ENCODE measurements at regions not wholly inside any gene's neighbourhood (a gene's known extent, or its start where the extent isn't known, plus 50 kb on each side); places are given as distances from the start of the nearest gene placed in this dataset.

DNA sequence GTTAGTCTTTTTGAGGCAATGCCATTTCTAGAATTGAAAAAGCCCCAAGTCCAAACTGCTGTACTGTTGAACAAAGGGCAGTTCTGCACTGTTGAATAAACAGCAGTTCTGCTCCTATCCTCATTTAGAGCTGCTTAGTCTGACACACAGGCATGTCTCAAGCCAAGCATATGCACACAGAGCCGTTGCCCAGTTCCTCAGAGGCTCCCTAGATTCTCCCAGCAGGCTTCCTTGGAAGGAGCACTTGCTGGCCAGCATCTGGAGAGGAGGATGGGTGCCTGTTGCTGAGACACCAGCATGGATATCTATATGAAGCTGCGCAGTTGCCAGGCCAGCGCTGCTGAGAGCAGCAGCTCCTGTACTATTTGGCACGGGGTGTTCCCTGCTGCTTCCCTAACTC is 138.3 kb upstream of the USP38 start:
- TF ChIP-seq ESRRG (CRISPR knock-in tag; IDR thresholded peaks at IDR 0.05), result no peak
- no peak for TF ChIP-seq ZFP30 (CRISPR knock-in tag; IDR thresholded peaks at IDR 0.05)
- TF ChIP-seq BACH2 (CRISPR knock-in tag; IDR thresholded peaks at IDR 0.05; ENCODE audit: borderline replicate concordance), result no peak
- TF ChIP-seq ARNTL (CRISPR knock-in tag; IDR thresholded peaks at IDR 0.05; ENCODE audit: borderline replicate concordance, low read depth), result no peak
- no peak for TF ChIP-seq ISL1 (CRISPR knock-in tag; IDR thresholded peaks at IDR 0.05)
- TF ChIP-seq GLIS3 (CRISPR knock-in tag; IDR thresholded peaks at IDR 0.05), result no peak
- TF ChIP-seq, protein P1, sequence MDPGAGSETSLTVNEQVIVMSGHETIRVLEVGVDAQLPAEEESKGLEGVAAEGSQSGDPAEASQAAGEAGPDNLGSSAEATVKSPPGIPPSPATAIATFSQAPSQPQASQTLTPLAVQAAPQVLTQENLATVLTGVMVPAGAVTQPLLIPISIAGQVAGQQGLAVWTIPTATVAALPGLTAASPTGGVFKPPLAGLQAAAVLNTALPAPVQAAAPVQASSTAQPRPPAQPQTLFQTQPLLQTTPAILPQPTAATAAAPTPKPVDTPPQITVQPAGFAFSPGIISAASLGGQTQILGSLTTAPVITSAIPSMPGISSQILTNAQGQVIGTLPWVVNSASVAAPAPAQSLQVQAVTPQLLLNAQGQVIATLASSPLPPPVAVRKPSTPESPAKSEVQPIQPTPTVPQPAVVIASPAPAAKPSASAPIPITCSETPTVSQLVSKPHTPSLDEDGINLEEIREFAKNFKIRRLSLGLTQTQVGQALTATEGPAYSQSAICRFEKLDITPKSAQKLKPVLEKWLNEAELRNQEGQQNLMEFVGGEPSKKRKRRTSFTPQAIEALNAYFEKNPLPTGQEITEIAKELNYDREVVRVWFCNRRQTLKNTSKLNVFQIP (CRISPR knock-in tag; IDR thresholded peaks at IDR 0.05; ENCODE audit: borderline replicate concordance, low read depth), result no peak
- TF ChIP-seq, protein P2, sequence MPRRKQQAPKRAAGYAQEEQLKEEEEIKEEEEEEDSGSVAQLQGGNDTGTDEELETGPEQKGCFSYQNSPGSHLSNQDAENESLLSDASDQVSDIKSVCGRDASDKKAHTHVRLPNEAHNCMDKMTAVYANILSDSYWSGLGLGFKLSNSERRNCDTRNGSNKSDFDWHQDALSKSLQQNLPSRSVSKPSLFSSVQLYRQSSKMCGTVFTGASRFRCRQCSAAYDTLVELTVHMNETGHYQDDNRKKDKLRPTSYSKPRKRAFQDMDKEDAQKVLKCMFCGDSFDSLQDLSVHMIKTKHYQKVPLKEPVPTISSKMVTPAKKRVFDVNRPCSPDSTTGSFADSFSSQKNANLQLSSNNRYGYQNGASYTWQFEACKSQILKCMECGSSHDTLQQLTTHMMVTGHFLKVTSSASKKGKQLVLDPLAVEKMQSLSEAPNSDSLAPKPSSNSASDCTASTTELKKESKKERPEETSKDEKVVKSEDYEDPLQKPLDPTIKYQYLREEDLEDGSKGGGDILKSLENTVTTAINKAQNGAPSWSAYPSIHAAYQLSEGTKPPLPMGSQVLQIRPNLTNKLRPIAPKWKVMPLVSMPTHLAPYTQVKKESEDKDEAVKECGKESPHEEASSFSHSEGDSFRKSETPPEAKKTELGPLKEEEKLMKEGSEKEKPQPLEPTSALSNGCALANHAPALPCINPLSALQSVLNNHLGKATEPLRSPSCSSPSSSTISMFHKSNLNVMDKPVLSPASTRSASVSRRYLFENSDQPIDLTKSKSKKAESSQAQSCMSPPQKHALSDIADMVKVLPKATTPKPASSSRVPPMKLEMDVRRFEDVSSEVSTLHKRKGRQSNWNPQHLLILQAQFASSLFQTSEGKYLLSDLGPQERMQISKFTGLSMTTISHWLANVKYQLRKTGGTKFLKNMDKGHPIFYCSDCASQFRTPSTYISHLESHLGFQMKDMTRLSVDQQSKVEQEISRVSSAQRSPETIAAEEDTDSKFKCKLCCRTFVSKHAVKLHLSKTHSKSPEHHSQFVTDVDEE (CRISPR knock-in tag; IDR thresholded peaks at IDR 0.05), result no peak
- no peak for TF ChIP-seq RARB (CRISPR knock-in tag; IDR thresholded peaks at IDR 0.05)
- no peak for TF ChIP-seq ZNF70 (CRISPR knock-in tag; IDR thresholded peaks at IDR 0.05)
- TF ChIP-seq, protein P3, sequence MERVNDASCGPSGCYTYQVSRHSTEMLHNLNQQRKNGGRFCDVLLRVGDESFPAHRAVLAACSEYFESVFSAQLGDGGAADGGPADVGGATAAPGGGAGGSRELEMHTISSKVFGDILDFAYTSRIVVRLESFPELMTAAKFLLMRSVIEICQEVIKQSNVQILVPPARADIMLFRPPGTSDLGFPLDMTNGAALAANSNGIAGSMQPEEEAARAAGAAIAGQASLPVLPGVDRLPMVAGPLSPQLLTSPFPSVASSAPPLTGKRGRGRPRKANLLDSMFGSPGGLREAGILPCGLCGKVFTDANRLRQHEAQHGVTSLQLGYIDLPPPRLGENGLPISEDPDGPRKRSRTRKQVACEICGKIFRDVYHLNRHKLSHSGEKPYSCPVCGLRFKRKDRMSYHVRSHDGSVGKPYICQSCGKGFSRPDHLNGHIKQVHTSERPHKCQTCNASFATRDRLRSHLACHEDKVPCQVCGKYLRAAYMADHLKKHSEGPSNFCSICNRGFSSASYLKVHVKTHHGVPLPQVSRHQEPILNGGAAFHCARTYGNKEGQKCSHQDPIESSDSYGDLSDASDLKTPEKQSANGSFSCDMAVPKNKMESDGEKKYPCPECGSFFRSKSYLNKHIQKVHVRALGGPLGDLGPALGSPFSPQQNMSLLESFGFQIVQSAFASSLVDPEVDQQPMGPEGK (CRISPR knock-in tag; IDR thresholded peaks at IDR 0.05; ENCODE audit: borderline replicate concordance), result no peak
- TF ChIP-seq OSR1 (CRISPR knock-in tag; IDR thresholded peaks at IDR 0.05), result no peak
- no peak for ATAC-seq

DNA sequence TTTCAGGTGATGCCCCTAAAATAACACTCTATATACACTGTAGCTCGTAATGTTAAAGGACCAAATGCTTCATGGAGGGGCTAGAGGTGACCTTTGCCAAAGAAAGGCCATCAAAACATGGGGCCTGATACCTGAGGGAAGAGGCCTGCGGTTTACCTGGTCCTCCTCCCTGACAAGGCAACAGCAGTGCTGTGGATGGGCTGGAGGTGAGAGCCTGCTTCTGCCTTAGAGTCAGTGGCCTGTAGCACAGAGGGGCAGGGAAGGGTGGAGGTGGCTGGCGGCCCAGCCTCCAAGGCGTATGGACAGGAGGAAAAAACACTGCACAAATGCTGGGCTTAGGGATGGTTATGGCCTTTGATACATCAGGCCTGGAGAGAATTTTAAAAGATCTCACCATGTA is 137.8 kb upstream of the USP38 start:
- TF ChIP-seq ARNTL (CRISPR knock-in tag; IDR thresholded peaks at IDR 0.05; ENCODE audit: borderline replicate concordance, low read depth) (no peak), RARB (CRISPR knock-in tag; IDR thresholded peaks at IDR 0.05) (no peak), CSDC2 (CRISPR knock-in tag; IDR thresholded peaks at IDR 0.05) (no peak), PPARA (CRISPR knock-in tag; IDR thresholded peaks at IDR 0.05; ENCODE audit: borderline replicate concordance) (no peak), TOX (CRISPR knock-in tag; IDR thresholded peaks at IDR 0.05; ENCODE audit: borderline replicate concordance) (no peak), OSR1 (CRISPR knock-in tag; IDR thresholded peaks at IDR 0.05) (no peak), SNAI2 (CRISPR knock-in tag; IDR thresholded peaks at IDR 0.05) (no peak), ZFP30 (CRISPR knock-in tag; IDR thresholded peaks at IDR 0.05) (no peak), BACH2 (CRISPR knock-in tag; IDR thresholded peaks at IDR 0.05; ENCODE audit: borderline replicate concordance) (no peak), ZNF70 (CRISPR knock-in tag; IDR thresholded peaks at IDR 0.05) (no peak), GLIS3 (CRISPR knock-in tag; IDR thresholded peaks at IDR 0.05) (no peak), TCF4 (CRISPR knock-in tag; IDR thresholded peaks at IDR 0.05; ENCODE audit: borderline replicate concordance) (no peak), ISL1 (CRISPR knock-in tag; IDR thresholded peaks at IDR 0.05) (no peak), ZNF565 (CRISPR knock-in tag; conservative IDR thresholded peaks at IDR 0.05; ENCODE audit: low read depth) (no peak), ZC3H10 (CRISPR knock-in tag; IDR thresholded peaks at IDR 0.05) (no peak)
- TF ChIP-seq, protein P4, sequence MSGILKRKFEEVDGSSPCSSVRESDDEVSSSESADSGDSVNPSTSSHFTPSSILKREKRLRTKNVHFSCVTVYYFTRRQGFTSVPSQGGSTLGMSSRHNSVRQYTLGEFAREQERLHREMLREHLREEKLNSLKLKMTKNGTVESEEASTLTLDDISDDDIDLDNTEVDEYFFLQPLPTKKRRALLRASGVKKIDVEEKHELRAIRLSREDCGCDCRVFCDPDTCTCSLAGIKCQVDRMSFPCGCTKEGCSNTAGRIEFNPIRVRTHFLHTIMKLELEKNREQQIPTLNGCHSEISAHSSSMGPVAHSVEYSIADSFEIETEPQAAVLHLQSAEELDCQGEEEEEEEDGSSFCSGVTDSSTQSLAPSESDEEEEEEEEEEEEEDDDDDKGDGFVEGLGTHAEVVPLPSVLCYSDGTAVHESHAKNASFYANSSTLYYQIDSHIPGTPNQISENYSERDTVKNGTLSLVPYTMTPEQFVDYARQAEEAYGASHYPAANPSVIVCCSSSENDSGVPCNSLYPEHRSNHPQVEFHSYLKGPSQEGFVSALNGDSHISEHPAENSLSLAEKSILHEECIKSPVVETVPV (CRISPR knock-in tag; IDR thresholded peaks at IDR 0.05), result no peak
- TF ChIP-seq, protein P5, sequence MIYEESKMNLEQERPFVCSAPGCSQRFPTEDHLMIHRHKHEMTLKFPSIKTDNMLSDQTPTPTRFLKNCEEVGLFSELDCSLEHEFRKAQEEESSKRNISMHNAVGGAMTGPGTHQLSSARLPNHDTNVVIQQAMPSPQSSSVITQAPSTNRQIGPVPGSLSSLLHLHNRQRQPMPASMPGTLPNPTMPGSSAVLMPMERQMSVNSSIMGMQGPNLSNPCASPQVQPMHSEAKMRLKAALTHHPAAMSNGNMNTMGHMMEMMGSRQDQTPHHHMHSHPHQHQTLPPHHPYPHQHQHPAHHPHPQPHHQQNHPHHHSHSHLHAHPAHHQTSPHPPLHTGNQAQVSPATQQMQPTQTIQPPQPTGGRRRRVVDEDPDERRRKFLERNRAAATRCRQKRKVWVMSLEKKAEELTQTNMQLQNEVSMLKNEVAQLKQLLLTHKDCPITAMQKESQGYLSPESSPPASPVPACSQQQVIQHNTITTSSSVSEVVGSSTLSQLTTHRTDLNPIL (CRISPR knock-in tag; IDR thresholded peaks at IDR 0.05; ENCODE audit: low read depth), result no peak
- TF ChIP-seq, protein P1 (CRISPR knock-in tag; IDR thresholded peaks at IDR 0.05; ENCODE audit: borderline replicate concordance, low read depth), result no peak
- TF ChIP-seq, protein P3 (CRISPR knock-in tag; IDR thresholded peaks at IDR 0.05; ENCODE audit: borderline replicate concordance), result no peak
- no peak for ATAC-seq

All from SK-N-SH treated with all-trans-retinoic acid at 6 μM for 48 hours (cell line).